BE2C (cell line): ENCODE measurements at regions not wholly inside any gene's neighbourhood (a gene's known extent, or its start where the extent isn't known, plus 50 kb on each side); places are given as distances from the start of the nearest gene placed in this dataset.

Source experiments
- DNase-seq: peaks from one replicate; pipeline ENCODE4 v3.0.0-alpha.2; 2020
- H3K27me3 ChIP-seq: fragments of 250-450 bp; sonication (Bioruptor Pico); 2 replicates; pipeline ENCODE4 v1.5.1; 2020; ENCODE audit warnings: mild to moderate bottlenecking
- H3K36me3 ChIP-seq: fragments of 250-450 bp; sonication (Bioruptor Pico); 2 replicates; pipeline ENCODE4 v1.5.1; 2020; ENCODE audit warnings: mild to moderate bottlenecking
- H3K4me1 ChIP-seq: fragments of 250-450 bp; sonication (Bioruptor Pico); 2 replicates; pipeline ENCODE4 v1.5.1; 2020
- H3K4me3 ChIP-seq: 2 replicates; pipeline ENCODE4 v1.5.1; 2011; ENCODE audit warnings: low read depth, low read length
- H3K9me3 ChIP-seq: fragments of 250-450 bp; sonication (Bioruptor Pico); 2 replicates; pipeline ENCODE4 v1.5.1; 2020
- CTCF ChIP-seq: IDR thresholded peaks from 2 replicates; pipeline ENCODE4 v1.5.1; 2012; ENCODE audit warnings: mild to moderate bottlenecking, low read depth, low read length

- Histone ChIP-seq H3K4me3 (no peak overlapping the region), H3K27me3 (no peaks in the 10 kb centered on the region), H3K4me1 (no peaks in the 10 kb centered on the region), H3K36me3 (no peaks in the 10 kb centered on the region), H3K9me3 (peaks cover 4% of the 10 kb centered on the region; the same call in 1 of the 2 replicates)
- DNase-seq: no peak
- no peak for TF ChIP-seq CTCF
Observed at GRCh38 chr22:47738472-47739013, 976.1 kb downstream of the TBC1D22A start.

- no peak for TF ChIP-seq CTCF
Observed at GRCh38 chr22:47736186-47737034, 974.0 kb downstream of the TBC1D22A start.

GRCh38 chr22:47734511-47734910 lies 972.1 kb downstream of the TBC1D22A start:
- H3K4me1 ChIP-seq: no peaks in the 10 kb centered on the region
- no peak overlapping the region for H3K4me3 ChIP-seq
- H3K36me3 ChIP-seq: no peaks in the 10 kb centered on the region
- no peak for TF ChIP-seq CTCF
- no peaks in the 10 kb centered on the region for H3K9me3 ChIP-seq
- no peaks in the 10 kb centered on the region for H3K27me3 ChIP-seq
- no peak for DNase-seq

More at GRCh38 chr22:47736186-47737034, 974.0 kb downstream of the TBC1D22A start:
- Histone ChIP-seq H3K36me3 (no peaks in the 10 kb centered on the region), H3K4me1 (no peaks in the 10 kb centered on the region), H3K27me3 (no peaks in the 10 kb centered on the region), H3K4me3 (no peak overlapping the region), H3K9me3 (peaks cover 4% of the 10 kb centered on the region; the same call in 1 of the 2 replicates)
- no peak for DNase-seq

GRCh38 chr22:47727641-47728040 lies 965.2 kb downstream of the TBC1D22A start:
- DNase-seq: no peak
- no peaks in the 10 kb centered on the region for H3K27me3 ChIP-seq
- TF ChIP-seq CTCF: no peak
- no peaks in the 10 kb centered on the region for H3K36me3 ChIP-seq
- H3K4me3 ChIP-seq: no peak overlapping the region
- H3K9me3 ChIP-seq: no peaks in the 10 kb centered on the region
- no peaks in the 10 kb centered on the region for H3K4me1 ChIP-seq

GRCh38 chr22:47724751-47725150 lies 962.3 kb downstream of the TBC1D22A start:
- no peaks in the 10 kb centered on the region for H3K9me3 ChIP-seq
- no peak overlapping the region for H3K4me3 ChIP-seq
- H3K36me3 ChIP-seq: no peaks in the 10 kb centered on the region
- no peak for DNase-seq
- no peaks in the 10 kb centered on the region for H3K27me3 ChIP-seq
- no peak for TF ChIP-seq CTCF
- no peaks in the 10 kb centered on the region for H3K4me1 ChIP-seq

GRCh38 chr22:47724030-47724429 lies 961.6 kb downstream of the TBC1D22A start:
- Histone ChIP-seq H3K27me3 (no peaks in the 10 kb centered on the region), H3K36me3 (no peaks in the 10 kb centered on the region), H3K4me3 (no peak overlapping the region), H3K4me1 (no peaks in the 10 kb centered on the region), H3K9me3 (no peaks in the 10 kb centered on the region)
- TF ChIP-seq CTCF: no peak
- no peak for DNase-seq
